Activated T-cell treated with anti-CD3 and anti-CD28 coated beads, Interleukin-2, amount 50 U/mL, for 1 hour (primary cell): ENCODE measurements at regions not wholly inside any gene's neighbourhood (a gene's known extent, or its start where the extent isn't known, plus 50 kb on each side); places are given as distances from the start of the nearest gene placed in this dataset.

ENCODE experiments used
- DNase-seq: peaks from one replicate; pipeline ENCODE4 v3.0.0-alpha.2; 2020

GRCh38 chr2:198387677-198388076 is 583.3 kb downstream of the PLCL1 start:
- DNase-seq, result no peak

- DNase-seq, result no peak
Measured at GRCh38 chr2:198385856-198386255, 581.5 kb downstream of the PLCL1 start.

GRCh38 chr2:198385326-198385725 is 580.9 kb downstream of the PLCL1 start:
- DNase-seq, result no peak

- DNase-seq, result no peak
Measured at GRCh38 chr2:198383392-198383791, 579.0 kb downstream of the PLCL1 start.

- DNase-seq, result no peak
Measured at GRCh38 chr2:198382811-198383210, 578.4 kb downstream of the PLCL1 start.

DNA sequence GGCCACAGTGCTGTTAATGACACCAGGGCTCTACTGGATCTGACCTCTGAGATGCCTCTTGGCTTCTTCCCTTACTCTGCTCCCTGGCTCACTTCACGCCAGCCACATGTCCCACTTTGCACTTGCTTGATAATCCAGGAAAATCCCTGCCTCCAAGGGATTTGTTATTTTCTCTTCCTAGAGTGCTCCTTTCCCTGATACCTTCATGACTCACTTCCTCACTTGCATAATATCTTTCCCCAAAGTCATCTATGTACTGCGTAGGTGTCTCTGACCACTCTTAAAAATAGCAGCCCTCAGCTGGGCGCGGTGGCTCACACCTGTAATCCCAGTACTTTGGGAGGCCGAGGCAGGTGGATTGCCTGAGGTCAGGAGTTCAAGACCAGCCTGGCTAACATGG is 572.3 kb downstream of the PLCL1 start:
- no peak for DNase-seq

DNA sequence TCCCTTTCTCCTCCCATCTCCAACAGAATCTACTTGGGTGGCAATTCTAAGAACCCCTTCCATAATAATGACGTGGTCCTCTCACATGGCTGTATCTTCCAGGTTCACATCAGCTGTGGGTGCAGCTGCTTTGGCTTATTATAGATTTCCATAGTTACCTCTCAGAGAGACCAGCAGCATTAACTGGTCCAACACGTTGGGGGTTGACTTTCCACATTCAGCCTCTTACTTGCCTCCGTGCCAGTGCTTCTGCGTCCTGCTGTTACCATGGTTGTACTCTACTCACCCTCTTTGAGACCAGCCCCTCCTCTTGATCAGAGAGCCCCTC is 570.7 kb downstream of the PLCL1 start:
- no peak for DNase-seq

DNA sequence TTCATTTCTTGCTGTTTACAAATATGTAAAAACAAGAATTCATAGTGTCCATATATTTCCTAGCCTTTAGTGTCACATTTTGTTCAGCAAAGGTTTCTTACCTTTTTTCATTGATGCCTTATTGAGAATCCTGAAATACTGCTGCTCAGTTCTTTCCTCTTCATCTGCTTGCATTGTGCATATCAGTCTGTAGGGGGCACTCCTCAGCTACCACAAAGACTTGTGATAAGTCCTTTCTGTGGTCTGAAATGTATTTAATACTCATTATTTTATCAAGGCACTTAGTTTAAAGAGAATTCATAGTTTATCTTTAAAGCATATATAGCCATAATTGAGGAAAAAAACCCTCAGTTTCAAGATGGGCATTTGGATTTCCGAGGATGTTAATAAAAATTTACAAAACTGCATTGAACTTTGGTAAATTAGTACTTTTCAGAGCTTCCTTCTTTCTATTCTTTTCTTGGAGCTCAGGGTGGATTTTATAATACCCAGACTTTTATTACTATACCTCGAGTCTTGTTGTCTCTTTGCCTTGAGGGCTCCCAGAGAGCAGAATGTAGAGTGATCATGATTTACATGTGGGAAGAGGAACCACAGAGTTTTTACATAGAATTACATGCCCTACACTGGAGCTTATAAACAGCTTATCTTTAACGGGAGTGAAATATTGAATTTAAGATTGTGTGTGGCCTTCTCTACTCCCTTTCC is 570.1 kb downstream of the PLCL1 start:
- DNase-seq, result no peak

- DNase-seq, result no peak
Measured at GRCh38 chr2:198371921-198372543, 567.6 kb downstream of the PLCL1 start.

GRCh38 chr2:198371329-198371728 is 566.9 kb downstream of the PLCL1 start:
- no peak for DNase-seq

- no peak for DNase-seq
Measured at GRCh38 chr2:198368089-198368488, 563.7 kb downstream of the PLCL1 start.

DNA sequence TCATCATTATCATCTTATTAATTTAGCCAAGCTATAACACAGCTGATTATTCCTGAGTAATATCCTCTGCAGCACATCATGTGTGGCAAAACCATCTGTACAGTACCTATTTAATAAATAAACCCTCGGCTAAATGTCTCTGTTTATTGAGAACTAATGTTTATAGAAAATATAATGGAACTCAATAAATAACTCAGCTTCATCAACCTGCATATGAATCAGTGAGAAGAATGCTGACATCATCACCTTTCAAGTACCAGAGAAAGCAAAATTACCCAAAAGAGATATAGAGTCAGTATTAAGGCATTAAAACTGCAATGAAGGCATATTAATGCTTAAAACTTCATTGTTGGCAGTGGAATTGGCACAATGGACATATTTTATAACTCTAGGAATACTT is 558.3 kb downstream of the PLCL1 start:
- DNase-seq, result no peak

GRCh38 chr2:198359308-198359707 is 554.9 kb downstream of the PLCL1 start:
- DNase-seq, result no peak

- no peak for DNase-seq
Measured at GRCh38 chr2:198356157-198356556, 551.8 kb downstream of the PLCL1 start.

DNA sequence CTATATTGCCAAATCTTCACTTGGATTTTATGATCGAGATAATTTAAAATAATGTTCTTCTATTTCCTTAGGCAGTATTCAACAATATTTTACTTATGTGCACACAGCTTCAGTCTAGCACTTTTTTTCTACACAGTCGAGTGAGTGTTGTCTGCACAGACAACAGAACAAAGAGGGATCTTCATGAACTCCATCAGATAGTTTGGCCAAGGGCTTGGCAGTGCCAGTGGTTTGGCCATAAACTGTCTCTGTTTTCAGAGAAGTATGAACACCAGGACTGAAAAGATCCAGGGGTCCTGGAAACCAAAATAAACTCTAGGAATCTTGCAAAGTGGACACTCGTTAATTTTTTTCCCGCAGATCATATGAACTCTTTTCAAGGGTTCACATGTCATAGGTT is 547.3 kb downstream of the PLCL1 start:
- no peak for DNase-seq

- no peak for DNase-seq
Measured at GRCh38 chr2:198347946-198348345, 543.6 kb downstream of the PLCL1 start.

DNA sequence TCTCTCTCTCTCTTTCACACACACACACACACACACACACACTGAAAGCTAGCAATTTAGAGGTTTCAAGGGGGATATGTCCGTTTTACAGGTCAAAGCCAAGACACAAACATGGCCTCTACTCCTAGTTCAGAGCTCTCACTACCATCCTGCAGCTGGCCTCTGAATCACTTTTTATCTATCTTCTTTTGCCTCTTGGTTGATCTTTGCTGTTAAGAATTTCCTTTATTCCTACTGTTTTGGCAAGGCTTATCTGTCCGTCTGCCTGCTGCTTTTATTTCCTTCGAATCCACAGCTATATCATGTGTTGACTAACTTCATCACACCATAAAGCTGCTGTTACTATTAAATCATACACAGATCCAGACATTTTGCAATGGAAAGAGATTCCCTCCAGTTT is 543.0 kb downstream of the PLCL1 start:
- no peak for DNase-seq

DNA sequence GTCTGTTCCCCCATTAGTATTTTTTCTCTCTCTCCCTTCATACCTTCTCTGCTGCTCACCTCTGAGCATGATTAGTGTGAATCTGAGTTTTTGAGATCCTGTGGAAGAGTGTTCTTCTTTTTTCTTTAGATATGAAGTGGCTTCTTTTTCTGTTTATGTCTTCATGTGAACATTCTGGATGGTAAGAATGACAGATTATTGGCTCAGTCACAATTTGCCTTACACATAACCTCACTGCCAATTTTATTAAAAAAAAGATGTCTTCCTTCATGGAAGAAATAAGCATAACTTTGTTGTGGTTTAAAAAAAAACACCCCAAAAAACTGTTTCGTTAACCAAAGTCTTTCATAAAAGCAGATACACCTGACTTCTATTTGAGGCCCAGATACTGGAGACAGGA is 539.1 kb downstream of the PLCL1 start:
- no peak for DNase-seq

- no peak for DNase-seq
Measured at GRCh38 chr2:198340846-198341245, 536.5 kb downstream of the PLCL1 start.

DNA sequence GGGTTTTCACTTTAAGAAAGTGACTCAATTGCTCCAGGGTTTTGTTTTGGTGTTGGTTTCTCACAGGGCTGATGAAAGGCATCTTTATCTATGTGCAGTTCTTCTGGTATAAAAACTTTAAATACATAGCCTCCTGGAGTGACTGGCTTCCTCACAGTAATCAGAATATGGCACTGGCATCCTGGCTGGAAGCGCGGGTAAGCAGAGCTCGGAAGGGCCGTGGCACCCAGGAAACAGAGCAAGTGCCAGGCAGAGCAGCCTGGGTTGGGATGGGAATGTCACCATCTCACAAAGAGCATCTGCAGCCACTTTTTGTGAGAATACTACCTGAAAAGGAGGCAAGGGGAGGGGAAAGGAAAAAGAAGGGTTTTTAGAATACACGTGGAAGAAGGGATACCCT is 534.7 kb downstream of the PLCL1 start:
- DNase-seq, result no peak

DNA sequence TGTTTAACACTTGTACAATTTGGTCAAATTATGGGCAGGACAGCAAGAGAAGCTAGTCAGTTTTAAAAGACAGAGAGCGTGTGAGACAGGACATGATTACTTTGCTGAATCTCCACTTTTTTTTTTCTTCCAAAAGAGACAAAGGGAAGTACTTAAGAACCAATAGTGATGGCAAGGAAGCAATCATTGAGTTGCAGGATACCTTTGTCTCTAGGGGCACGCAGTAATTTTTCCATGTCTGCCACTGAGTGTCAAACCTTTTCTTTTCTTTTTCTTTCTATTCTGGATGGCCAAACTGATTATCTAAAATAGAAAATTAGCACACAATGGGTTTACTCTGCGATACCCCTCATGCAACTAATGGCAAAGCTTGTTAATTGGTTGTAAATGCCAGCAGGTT is 533.0 kb downstream of the PLCL1 start:
- no peak for DNase-seq

DNA sequence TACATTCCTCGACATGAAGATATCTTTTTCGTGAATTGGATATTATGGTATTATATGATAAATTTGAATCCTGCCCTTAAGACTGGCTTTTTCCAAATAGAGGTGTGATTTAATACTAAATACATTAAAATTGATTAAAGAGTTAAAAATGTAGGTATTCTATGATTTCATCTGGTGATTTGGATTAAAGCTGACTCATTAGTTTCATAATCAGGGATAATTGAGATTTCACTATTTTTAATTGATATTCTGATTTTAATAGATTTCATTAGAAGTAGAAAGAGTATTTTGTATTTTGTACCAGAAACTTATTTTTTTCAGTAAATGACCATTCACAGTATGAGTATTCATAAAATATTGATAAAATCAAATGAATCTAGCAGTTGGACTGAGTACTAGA is 524.1 kb downstream of the PLCL1 start:
- DNase-seq, result no peak

GRCh38 chr2:198327526-198327925 is 523.1 kb downstream of the PLCL1 start:
- DNase-seq, result no peak

DNA sequence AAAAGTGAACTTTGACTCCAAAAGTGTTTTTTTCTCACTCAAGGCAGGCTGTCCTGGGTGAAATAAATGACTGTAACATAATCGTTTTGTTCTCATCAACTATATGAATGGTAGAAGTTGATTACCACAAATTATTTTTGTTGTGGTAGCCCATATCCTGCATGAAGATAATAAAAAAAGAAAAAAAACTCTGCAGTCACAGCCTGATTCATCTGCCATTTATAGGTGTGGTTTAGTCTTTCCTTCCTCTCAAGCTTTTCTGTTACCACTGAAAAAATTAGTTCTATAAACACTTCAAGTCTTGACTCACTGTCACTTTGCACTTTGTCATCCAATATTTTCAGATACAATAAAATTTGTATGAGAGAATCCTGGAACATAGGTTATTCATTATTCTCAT is 522.0 kb downstream of the PLCL1 start:
- no peak for DNase-seq

GRCh38 chr2:198325359-198325758 is 521.0 kb downstream of the PLCL1 start:
- no peak for DNase-seq
